OCI-LY1 (cell line): ENCODE measurements at regions not wholly inside any gene's neighbourhood (a gene's known extent, or its start where the extent isn't known, plus 50 kb on each side); places are given as distances from the start of the nearest gene placed in this dataset.

Source experiments
- CTCF ChIP-seq: fragments of 200-600 bp; sonication (generic), shearing (Covaris generic); IDR thresholded peaks from 2 replicates; pipeline ENCODE4 v1.5.1; 2017; ENCODE audit warnings: mild to moderate bottlenecking, antibody characterized with exemption, low read length, moderate library complexity, mixed read lengths
- EZH2 ChIP-seq: fragments of 200-600 bp; sonication (generic), shearing (Covaris generic); IDR thresholded peaks from 2 replicates; pipeline ENCODE4 v1.8.0; 2017; ENCODE audit warnings: borderline replicate concordance, mixed run types, mild to moderate bottlenecking, antibody characterized with exemption, low read length, moderate library complexity, mixed read lengths

GRCh38 chr4:44927399-44928380, 201.3 kb upstream of the GNPDA2 start:
- TF ChIP-seq CTCF (peak; percentile 44; the same call in 1 of the 2 replicates), EZH2 (no peak)
